Loucy (cell line): ENCODE measurements at regions not wholly inside any gene's neighbourhood (a gene's known extent, or its start where the extent isn't known, plus 50 kb on each side); places are given as distances from the start of the nearest gene placed in this dataset.

Source experiments
- CTCF ChIP-seq: fragments of 200-600 bp; sonication (generic); conservative IDR thresholded peaks from 2 replicates; pipeline ENCODE4 v1.5.1; 2014; ENCODE audit warnings: mild to moderate bottlenecking, antibody characterized with exemption, low read length
- EZH2phosphoT487 ChIP-seq: fragments of 200-600 bp; IDR thresholded peaks from 2 replicates; pipeline ENCODE4 v1.6.1; 2018; ENCODE audit warnings: antibody characterized with exemption, mild to moderate bottlenecking, moderate library complexity, borderline replicate concordance

- TF ChIP-seq CTCF = no peak
- no peak for TF ChIP-seq EZH2phosphoT487
Measured at GRCh38 chr18:56445422-56445821, 193.0 kb downstream of the TXNL1 start.
